Gastrocnemius medialis (tissue), 4 donors: ENCODE measurements at regions not wholly inside any gene's neighbourhood (a gene's known extent, or its start where the extent isn't known, plus 50 kb on each side); places are given as distances from the start of the nearest gene placed in this dataset.

Source experiments
- ATAC-seq, 2 donors: fragments of 150-250 bp; one replicate each; pipeline ENCODE4 v1.9.1; 2016
- DNase-seq, 2 donors: peaks; one replicate each; pipeline ENCODE4 v3.0.0-alpha.2; 2019
- H3K27ac ChIP-seq, 4 donors: fragments of 200-600 bp; sonication (generic); 1 replicate in 1 of 4; 2 replicates in 3 of 4; pipeline ENCODE4 v1.5.1; 2016 to 2018; ENCODE audit warnings: mild to moderate bottlenecking in 2 of 4, moderate library complexity in 1 of 4
- H3K27me3 ChIP-seq, 3 donors: fragments of 200-600 bp; sonication (generic) in 2 of 3; 1 replicate in 1 of 3; 2 replicates in 2 of 3; pipeline versions ENCODE4 v1.5.1 to v1.6.0; 2016 to 2019; ENCODE audit warnings: mild to moderate bottlenecking in 1 of 3, moderate library complexity in 1 of 3
- H3K36me3 ChIP-seq, 2 donors: fragments of 200-600 bp; sonication (generic) in 1 of 2; one replicate each; pipeline ENCODE4 v1.5.1; 2017 to 2018
- H3K4me1 ChIP-seq, 2 donors: fragments of 200-600 bp; sonication (generic) in 1 of 2; one replicate each; pipeline ENCODE4 v1.5.1; 2016 to 2017; ENCODE audit warnings: mild to moderate bottlenecking in 2 of 2
- H3K4me3 ChIP-seq, 4 donors: fragments of 200-600 bp; sonication (generic) in 3 of 4; 1 replicate in 1 of 4; 2 replicates in 3 of 4; pipeline ENCODE4 v1.5.1; 2016 to 2019; ENCODE audit warnings: mild to moderate bottlenecking in 2 of 4
- H3K9me3 ChIP-seq, 3 donors: fragments of 200-600 bp; sonication (generic) in 2 of 3; 1 replicate in 1 of 3; 2 replicates in 2 of 3; pipeline ENCODE4 v1.5.1; 2016 to 2019
- POLR2A ChIP-seq, 2 donors: fragments of 450-650 bp; IDR thresholded peaks; one replicate each; pipeline ENCODE4 v1.6.1; 2017; ENCODE audit warnings: antibody characterized with exemption in 2 of 2, mild to moderate bottlenecking in 2 of 2, moderate library complexity in 2 of 2
- in situ Hi-C, 4 donors: fragments of 200-750 bp; cut with MboI; loops; one replicate each; pipeline versions ENCODE4 v1.15.0 to v1.8.0; 2017; ENCODE audit warnings: low sequenced_read_pairs in 4 of 4
- intact Hi-C: fragments of 100-400 bp; cut with DNase I; formaldehyde crosslinking; loops from one replicate; pipeline ENCODE4 v1.15.1; 2023; ENCODE audit warnings: low total_unique reads
- TF ChIP-seq, protein P1 (sequence below), 5 experiments: fragments of 450-650 bp in 3 of 5; fragments of 200-600 bp in 2 of 5; sonication (generic) in 2 of 5; IDR thresholded peaks in 4 of 5; conservative IDR thresholded peaks in 1 of 5; 1 replicate in 4 of 5; 2 replicates in 1 of 5; pipeline ENCODE4 v1.5.1; 2016 to 2019; ENCODE audit warnings: antibody characterized with exemption in 5 of 5, mild to moderate bottlenecking in 3 of 5, moderate library complexity in 3 of 5

DNA sequence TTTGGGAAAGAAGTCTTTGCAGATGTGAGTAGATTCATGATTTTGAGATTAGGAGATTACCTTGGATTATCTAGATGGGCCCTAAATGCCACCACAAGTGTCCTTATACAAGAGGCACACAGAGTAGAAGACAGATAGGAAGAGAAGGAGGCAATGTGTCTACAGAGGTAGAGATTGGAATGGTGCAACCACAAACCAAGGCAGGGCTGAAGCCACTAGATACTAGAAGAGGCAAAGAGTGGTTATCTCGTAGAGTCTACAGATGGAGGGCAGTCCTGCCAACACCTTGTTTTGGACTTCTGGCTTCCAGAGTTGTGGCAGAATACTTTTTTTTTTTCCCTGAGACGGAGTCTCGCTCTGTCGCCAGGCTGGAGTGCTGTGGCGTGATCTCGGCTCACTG is 138.3 kb upstream of the AKIRIN2 start:
- Histone ChIP-seq H3K4me3 (no peak overlapping the region), H3K27ac (no peak overlapping the region), H3K36me3 (no peaks in the 10 kb centered on the region), H3K9me3 (no peaks in the 10 kb centered on the region), H3K27me3 (no peaks in the 10 kb centered on the region), H3K4me1 (no peaks in the 10 kb centered on the region)
- TF ChIP-seq, protein P1, sequence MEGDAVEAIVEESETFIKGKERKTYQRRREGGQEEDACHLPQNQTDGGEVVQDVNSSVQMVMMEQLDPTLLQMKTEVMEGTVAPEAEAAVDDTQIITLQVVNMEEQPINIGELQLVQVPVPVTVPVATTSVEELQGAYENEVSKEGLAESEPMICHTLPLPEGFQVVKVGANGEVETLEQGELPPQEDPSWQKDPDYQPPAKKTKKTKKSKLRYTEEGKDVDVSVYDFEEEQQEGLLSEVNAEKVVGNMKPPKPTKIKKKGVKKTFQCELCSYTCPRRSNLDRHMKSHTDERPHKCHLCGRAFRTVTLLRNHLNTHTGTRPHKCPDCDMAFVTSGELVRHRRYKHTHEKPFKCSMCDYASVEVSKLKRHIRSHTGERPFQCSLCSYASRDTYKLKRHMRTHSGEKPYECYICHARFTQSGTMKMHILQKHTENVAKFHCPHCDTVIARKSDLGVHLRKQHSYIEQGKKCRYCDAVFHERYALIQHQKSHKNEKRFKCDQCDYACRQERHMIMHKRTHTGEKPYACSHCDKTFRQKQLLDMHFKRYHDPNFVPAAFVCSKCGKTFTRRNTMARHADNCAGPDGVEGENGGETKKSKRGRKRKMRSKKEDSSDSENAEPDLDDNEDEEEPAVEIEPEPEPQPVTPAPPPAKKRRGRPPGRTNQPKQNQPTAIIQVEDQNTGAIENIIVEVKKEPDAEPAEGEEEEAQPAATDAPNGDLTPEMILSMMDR (IDR thresholded peaks at IDR 0.05 in 4 of 5, conservative IDR thresholded peaks at IDR 0.05 in 1 of 5): no peak
- no peak for TF ChIP-seq POLR2A (IDR thresholded peaks at IDR 0.05)
- intact Hi-C loops (no loop called here), in situ Hi-C loops (no loop called here)
- DNase-seq (no peak), ATAC-seq (no peak)

DNA sequence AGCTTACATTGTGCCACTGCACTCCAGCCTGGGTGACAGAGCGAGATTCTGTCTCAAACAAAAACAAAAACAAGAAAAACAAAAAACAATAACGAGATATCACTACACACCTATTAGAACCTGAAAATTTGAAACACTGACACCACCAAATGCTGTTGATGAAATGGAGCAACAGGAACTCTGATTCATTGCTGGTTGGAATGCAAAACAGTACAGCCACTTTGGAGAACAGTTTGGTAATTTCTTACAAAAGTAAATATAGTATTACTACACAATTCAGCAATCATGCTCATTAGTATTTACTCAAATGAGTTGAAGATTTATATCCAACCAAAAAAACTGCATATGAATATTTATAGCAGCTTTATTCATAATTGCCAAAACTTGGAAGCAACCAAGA is 135.8 kb upstream of the AKIRIN2 start:
- in situ Hi-C loops (no loop called here), intact Hi-C loops (no loop called here)
- no peak for ATAC-seq

DNA sequence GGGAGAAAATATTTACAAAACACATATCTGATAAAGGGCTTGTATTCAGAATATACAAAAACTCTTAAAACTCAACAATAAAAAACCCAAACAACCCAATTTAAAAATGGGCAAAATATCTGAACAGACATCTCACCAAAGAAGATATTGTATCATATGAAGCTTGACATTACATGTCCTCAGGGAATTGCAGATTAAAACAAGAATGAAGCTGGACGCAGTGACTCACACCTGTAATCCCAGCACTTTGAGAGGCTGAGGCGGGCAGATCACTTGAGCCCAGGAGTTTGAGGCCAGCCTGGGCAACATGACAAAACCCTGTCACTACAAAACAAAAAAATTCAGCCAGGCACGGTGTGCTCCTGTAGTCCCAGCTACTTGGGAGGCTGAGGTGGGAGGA is 135.4 kb upstream of the AKIRIN2 start:
- intact Hi-C loops: no loop called here

More for the DNA sequence above, 135.8 kb upstream of the AKIRIN2 start:
- Histone ChIP-seq H3K27me3 (no peaks in the 10 kb centered on the region), H3K9me3 (no peaks in the 10 kb centered on the region), H3K4me1 (no peaks in the 10 kb centered on the region), H3K27ac (no peak overlapping the region), H3K4me3 (no peak overlapping the region), H3K36me3 (no peaks in the 10 kb centered on the region)
- TF ChIP-seq, protein P1 (IDR thresholded peaks at IDR 0.05 in 4 of 5, conservative IDR thresholded peaks at IDR 0.05 in 1 of 5): no peak
- no peak for TF ChIP-seq POLR2A (IDR thresholded peaks at IDR 0.05)
- DNase-seq: no peak

GRCh38 chr6:87832025-87832825 is 130.2 kb upstream of the AKIRIN2 start:
- intact Hi-C loops (no loop called here), in situ Hi-C loops (no loop called here)
- Histone ChIP-seq H3K36me3 (no peaks in the 10 kb centered on the region), H3K27me3 (no peaks in the 10 kb centered on the region), H3K27ac (no peak overlapping the region), H3K9me3 (no peaks in the 10 kb centered on the region), H3K4me1 (no peaks in the 10 kb centered on the region), H3K4me3 (peak overlapping the region; percentile 13 to 65 (median 42))
- ATAC-seq (no peak), DNase-seq (no peak)
- TF ChIP-seq, protein P1 (IDR thresholded peaks at IDR 0.05 in 4 of 5, conservative IDR thresholded peaks at IDR 0.05 in 1 of 5): peak in 1 of 5 experiments; percentile 36
- no peak for TF ChIP-seq POLR2A (IDR thresholded peaks at IDR 0.05)

More for the DNA sequence above, 135.4 kb upstream of the AKIRIN2 start:
- DNase-seq: no peak
- ATAC-seq: no peak
- in situ Hi-C loops: no loop called here
- Histone ChIP-seq H3K27me3 (no peaks in the 10 kb centered on the region), H3K4me3 (no peak overlapping the region), H3K9me3 (no peaks in the 10 kb centered on the region), H3K36me3 (no peaks in the 10 kb centered on the region), H3K4me1 (no peaks in the 10 kb centered on the region), H3K27ac (no peak overlapping the region)
- TF ChIP-seq, protein P1 (IDR thresholded peaks at IDR 0.05 in 4 of 5, conservative IDR thresholded peaks at IDR 0.05 in 1 of 5): no peak
- no peak for TF ChIP-seq POLR2A (IDR thresholded peaks at IDR 0.05)
